ENCODE measurements at regions not wholly inside any gene's neighbourhood (a gene's known extent, or its start where the extent isn't known, plus 50 kb on each side); places are given as distances from the start of the nearest gene placed in this dataset.
"Not testable (repeated sequence)": the region's sequence is repeated elsewhere in the genome, so short reads cannot be mapped to it uniquely, and the experiment has no call there.

- DNase-seq (ENCODE audit: low read depth); H3K9ac ChIP-seq (ENCODE audit: low read length); H3K4me3 ChIP-seq (ENCODE audit: low read length): not testable (repeated sequence)
These were observed 710.9 kb upstream of the ZP4 start for GRCh38 chr1:238601604-238602003.

GRCh38 chr1:238596703-238597102, 706.0 kb upstream of the ZP4 start:
- H3K4me1 ChIP-seq (ENCODE audit: control insufficient read depth, insufficient read depth, low read length): peaks cover 4% of the 10 kb centered on the region
- H3K9me3 ChIP-seq (ENCODE audit: control insufficient read depth, low read length): no peaks in the 10 kb centered on the region
- no peak overlapping the region for H3K9ac ChIP-seq (ENCODE audit: low read length)
- H3K4me3 ChIP-seq (ENCODE audit: low read length): no peak overlapping the region
- no peaks in the 10 kb centered on the region for H3K36me3 ChIP-seq (ENCODE audit: control insufficient read depth, insufficient read depth, low read length, severe bottlenecking)
- no peaks in the 10 kb centered on the region for H3K27me3 ChIP-seq (replicated peaks; ENCODE audit: control insufficient read depth, insufficient read depth, low read length)
- no peak for DNase-seq (ENCODE audit: low read depth)

More at GRCh38 chr1:238601604-238602003, 710.9 kb upstream of the ZP4 start:
- H3K4me1 ChIP-seq (ENCODE audit: control insufficient read depth, insufficient read depth, low read length); H3K27me3 ChIP-seq (replicated peaks; ENCODE audit: control insufficient read depth, insufficient read depth, low read length); H3K36me3 ChIP-seq (ENCODE audit: control insufficient read depth, insufficient read depth, low read length, severe bottlenecking); H3K9me3 ChIP-seq (ENCODE audit: control insufficient read depth, low read length): not testable (repeated sequence)

- Histone ChIP-seq H3K36me3 (ENCODE audit: control insufficient read depth, insufficient read depth, low read length, severe bottlenecking) (no peaks in the 10 kb centered on the region), H3K4me3 (ENCODE audit: low read length) (no peak overlapping the region), H3K9me3 (ENCODE audit: control insufficient read depth, low read length) (no peaks in the 10 kb centered on the region), H3K27me3 (replicated peaks; ENCODE audit: control insufficient read depth, insufficient read depth, low read length) (no peaks in the 10 kb centered on the region), H3K4me1 (ENCODE audit: control insufficient read depth, insufficient read depth, low read length) (peaks cover 3% of the 10 kb centered on the region), H3K9ac (ENCODE audit: low read length) (no peak overlapping the region)
- no peak for DNase-seq (ENCODE audit: low read depth)
These were observed 701.9 kb upstream of the ZP4 start for GRCh38 chr1:238592621-238593020.

DNA sequence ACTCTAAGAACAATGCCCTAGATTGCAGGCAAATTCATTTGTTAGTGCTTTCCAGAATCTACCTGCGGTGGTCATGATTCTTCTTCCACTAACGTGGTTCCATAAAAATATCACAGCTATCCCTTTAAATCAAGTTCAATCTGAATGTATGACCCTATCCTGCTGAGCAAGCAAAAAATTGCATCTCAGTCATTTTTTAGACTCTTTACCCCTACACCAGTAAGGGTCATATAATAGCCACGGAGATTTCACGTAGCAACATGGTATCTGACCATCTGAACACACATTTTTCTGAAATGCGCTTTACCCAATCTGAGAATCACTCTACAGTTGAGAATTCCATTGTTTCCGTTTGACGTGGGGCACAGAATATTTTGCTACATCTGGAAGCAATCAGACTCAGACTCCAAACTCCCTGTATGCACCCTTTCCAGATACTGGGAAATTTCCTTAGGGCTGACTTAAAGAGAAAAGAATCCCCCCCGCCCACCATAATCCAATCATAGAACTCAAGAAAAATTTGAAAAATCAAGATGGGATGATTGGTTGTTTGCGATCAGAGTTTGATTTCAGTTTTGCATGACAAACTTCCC, 699.2 kb upstream of the ZP4 start:
- Histone ChIP-seq H3K4me3 (ENCODE audit: low read length) (peak overlapping the region; percentile 61), H3K27me3 (replicated peaks; ENCODE audit: control insufficient read depth, insufficient read depth, low read length) (no peaks in the 10 kb centered on the region), H3K9me3 (ENCODE audit: control insufficient read depth, low read length) (no peaks in the 10 kb centered on the region), H3K36me3 (ENCODE audit: control insufficient read depth, insufficient read depth, low read length, severe bottlenecking) (no peaks in the 10 kb centered on the region), H3K4me1 (ENCODE audit: control insufficient read depth, insufficient read depth, low read length) (peaks cover 3% of the 10 kb centered on the region), H3K9ac (ENCODE audit: low read length) (no peak overlapping the region)
- DNase-seq (ENCODE audit: low read depth): peak; percentile 95

DNA sequence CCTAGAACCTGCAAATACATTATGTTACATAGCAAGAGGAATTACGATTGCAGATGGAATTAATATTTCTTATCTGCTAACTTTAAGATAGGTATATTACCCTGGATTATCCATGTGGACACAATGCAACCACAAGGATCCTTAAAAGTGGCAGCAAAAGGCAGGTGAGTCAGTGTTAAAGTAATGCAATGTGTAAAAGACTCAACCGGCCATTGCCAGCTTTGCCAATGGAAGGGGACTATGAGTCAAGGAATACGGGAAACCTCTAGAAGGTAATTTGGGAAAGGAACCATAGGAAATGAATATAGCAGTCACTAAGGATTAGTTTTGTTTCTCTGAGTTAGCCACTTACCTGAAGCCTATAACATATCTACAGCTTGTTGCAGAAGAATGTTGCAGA, 692.1 kb upstream of the ZP4 start:
- Histone ChIP-seq H3K4me1 (ENCODE audit: control insufficient read depth, insufficient read depth, low read length) (no peaks in the 10 kb centered on the region), H3K4me3 (ENCODE audit: low read length) (no peak overlapping the region), H3K36me3 (ENCODE audit: control insufficient read depth, insufficient read depth, low read length, severe bottlenecking) (no peaks in the 10 kb centered on the region), H3K9me3 (ENCODE audit: control insufficient read depth, low read length) (no peaks in the 10 kb centered on the region), H3K9ac (ENCODE audit: low read length) (no peak overlapping the region), H3K27me3 (replicated peaks; ENCODE audit: control insufficient read depth, insufficient read depth, low read length) (no peaks in the 10 kb centered on the region)
- DNase-seq (ENCODE audit: low read depth): no peak

- Histone ChIP-seq H3K36me3 (ENCODE audit: control insufficient read depth, insufficient read depth, low read length, severe bottlenecking) (no peaks in the 10 kb centered on the region), H3K27me3 (replicated peaks; ENCODE audit: control insufficient read depth, insufficient read depth, low read length) (no peaks in the 10 kb centered on the region), H3K4me3 (ENCODE audit: low read length) (no peak overlapping the region), H3K9ac (ENCODE audit: low read length) (no peak overlapping the region), H3K4me1 (ENCODE audit: control insufficient read depth, insufficient read depth, low read length) (no peaks in the 10 kb centered on the region), H3K9me3 (ENCODE audit: control insufficient read depth, low read length) (peaks cover 6% of the 10 kb centered on the region)
- peak; percentile 72 for DNase-seq (ENCODE audit: low read depth)
These were observed 690.6 kb upstream of the ZP4 start for GRCh38 chr1:238581332-238581731.

DNA sequence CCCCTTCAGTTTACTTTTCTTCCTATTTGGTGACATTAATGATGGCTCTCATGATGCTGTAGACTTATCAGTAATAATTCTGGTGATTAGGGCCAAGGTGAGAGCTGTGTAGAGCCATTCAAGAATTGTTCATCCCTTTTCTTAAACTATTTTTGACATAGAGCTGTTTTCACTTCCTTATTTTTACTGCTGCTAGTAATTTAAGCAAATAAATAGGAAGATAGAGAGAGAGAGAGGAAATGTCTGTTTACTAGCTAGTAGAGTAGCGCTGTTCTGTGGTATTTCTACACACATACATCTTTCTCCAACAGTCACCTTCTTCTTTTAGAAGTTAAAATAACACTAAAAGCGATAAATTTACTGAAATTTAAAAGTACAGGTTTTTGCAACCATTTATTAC, 678.0 kb upstream of the ZP4 start:
- H3K4me1 ChIP-seq (ENCODE audit: control insufficient read depth, insufficient read depth, low read length): no peaks in the 10 kb centered on the region
- H3K4me3 ChIP-seq (ENCODE audit: low read length): no peak overlapping the region
- no peaks in the 10 kb centered on the region for H3K27me3 ChIP-seq (replicated peaks; ENCODE audit: control insufficient read depth, insufficient read depth, low read length)
- H3K36me3 ChIP-seq (ENCODE audit: control insufficient read depth, insufficient read depth, low read length, severe bottlenecking): no peaks in the 10 kb centered on the region
- H3K9ac ChIP-seq (ENCODE audit: low read length): no peak overlapping the region
- no peak for DNase-seq (ENCODE audit: low read depth)
- no peaks in the 10 kb centered on the region for H3K9me3 ChIP-seq (ENCODE audit: control insufficient read depth, low read length)

DNA sequence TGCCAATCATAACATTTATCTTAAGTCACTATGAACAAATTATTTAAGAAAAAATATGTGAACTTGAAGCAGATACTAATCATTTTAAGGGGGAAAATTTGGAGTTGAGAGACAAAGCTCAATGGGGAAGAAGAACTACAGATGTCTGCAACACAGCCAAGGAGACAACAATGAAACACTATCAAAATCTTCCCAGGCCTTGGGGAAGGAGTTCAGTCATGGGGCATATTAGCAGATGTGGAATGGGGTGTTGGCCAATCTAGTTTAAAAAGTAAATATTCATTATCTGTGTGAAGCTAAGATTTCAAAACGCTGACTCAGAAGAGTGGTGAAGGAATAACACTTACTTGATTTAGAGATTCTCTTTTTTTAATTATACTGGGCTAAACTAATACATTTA, 671.6 kb upstream of the ZP4 start:
- H3K9ac ChIP-seq (ENCODE audit: low read length): no peak overlapping the region
- no peak overlapping the region for H3K4me3 ChIP-seq (ENCODE audit: low read length)
- peak; percentile 41 for DNase-seq (ENCODE audit: low read depth)
- no peaks in the 10 kb centered on the region for H3K36me3 ChIP-seq (ENCODE audit: control insufficient read depth, insufficient read depth, low read length, severe bottlenecking)
- no peaks in the 10 kb centered on the region for H3K27me3 ChIP-seq (replicated peaks; ENCODE audit: control insufficient read depth, insufficient read depth, low read length)
- no peaks in the 10 kb centered on the region for H3K9me3 ChIP-seq (ENCODE audit: control insufficient read depth, low read length)
- H3K4me1 ChIP-seq (ENCODE audit: control insufficient read depth, insufficient read depth, low read length): no peaks in the 10 kb centered on the region

- H3K27me3 ChIP-seq (replicated peaks; ENCODE audit: control insufficient read depth, insufficient read depth, low read length): no peaks in the 10 kb centered on the region
- no peak overlapping the region for H3K9ac ChIP-seq (ENCODE audit: low read length)
- no peaks in the 10 kb centered on the region for H3K36me3 ChIP-seq (ENCODE audit: control insufficient read depth, insufficient read depth, low read length, severe bottlenecking)
- H3K9me3 ChIP-seq (ENCODE audit: control insufficient read depth, low read length): no peaks in the 10 kb centered on the region
- H3K4me1 ChIP-seq (ENCODE audit: control insufficient read depth, insufficient read depth, low read length): no peaks in the 10 kb centered on the region
- no peak for DNase-seq (ENCODE audit: low read depth)
- no peak overlapping the region for H3K4me3 ChIP-seq (ENCODE audit: low read length)
These were observed 668.0 kb upstream of the ZP4 start for GRCh38 chr1:238558746-238559145.

DNA sequence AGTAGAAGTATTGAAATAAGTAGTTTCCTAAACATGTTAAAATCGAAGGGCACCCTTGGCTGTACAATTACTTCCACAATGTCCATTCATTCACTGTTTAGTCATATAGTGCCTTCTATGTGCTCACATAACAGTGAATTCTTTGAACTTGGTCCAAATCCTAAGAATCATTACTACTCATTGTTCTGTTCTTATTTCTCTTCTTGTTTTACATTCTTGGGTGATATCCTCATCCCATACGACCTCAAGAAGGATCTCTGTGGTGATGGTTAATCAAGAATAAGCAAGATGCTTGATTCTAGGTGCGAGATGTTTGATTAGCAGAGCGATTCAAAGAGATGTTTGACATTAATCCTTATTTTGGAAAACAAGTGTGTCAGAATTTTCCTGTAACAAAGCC, 667.4 kb upstream of the ZP4 start:
- no peak overlapping the region for H3K4me3 ChIP-seq (ENCODE audit: low read length)
- no peaks in the 10 kb centered on the region for H3K36me3 ChIP-seq (ENCODE audit: control insufficient read depth, insufficient read depth, low read length, severe bottlenecking)
- H3K9me3 ChIP-seq (ENCODE audit: control insufficient read depth, low read length): no peaks in the 10 kb centered on the region
- no peaks in the 10 kb centered on the region for H3K27me3 ChIP-seq (replicated peaks; ENCODE audit: control insufficient read depth, insufficient read depth, low read length)
- H3K4me1 ChIP-seq (ENCODE audit: control insufficient read depth, insufficient read depth, low read length): no peaks in the 10 kb centered on the region
- no peak overlapping the region for H3K9ac ChIP-seq (ENCODE audit: low read length)
- DNase-seq (ENCODE audit: low read depth): peak; percentile 53

DNA sequence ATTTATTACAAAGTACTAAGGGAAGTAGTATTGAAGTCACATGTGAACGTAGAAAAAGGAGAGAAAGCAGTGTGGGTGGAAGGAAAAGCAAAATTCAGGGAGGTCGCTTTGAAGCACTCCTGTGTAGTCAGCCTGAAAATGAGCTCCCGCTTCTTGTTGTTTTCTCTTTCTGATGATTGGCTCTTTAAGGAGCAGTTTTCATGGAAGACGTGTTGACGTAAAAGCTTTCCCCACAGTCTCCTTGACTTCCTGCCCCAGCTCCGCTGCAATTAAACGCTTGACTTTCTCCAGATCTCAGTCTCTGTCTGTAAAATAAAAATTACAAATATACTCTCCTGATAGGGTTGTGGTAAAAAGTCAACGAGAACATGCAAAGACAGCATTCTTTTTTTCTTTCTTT, 661.5 kb upstream of the ZP4 start:
- Histone ChIP-seq H3K27me3 (replicated peaks; ENCODE audit: control insufficient read depth, insufficient read depth, low read length) (no peaks in the 10 kb centered on the region), H3K36me3 (ENCODE audit: control insufficient read depth, insufficient read depth, low read length, severe bottlenecking) (no peaks in the 10 kb centered on the region), H3K4me1 (ENCODE audit: control insufficient read depth, insufficient read depth, low read length) (no peaks in the 10 kb centered on the region), H3K9me3 (ENCODE audit: control insufficient read depth, low read length) (no peaks in the 10 kb centered on the region), H3K4me3 (ENCODE audit: low read length) (no peak overlapping the region), H3K9ac (ENCODE audit: low read length) (no peak overlapping the region)
- no peak for DNase-seq (ENCODE audit: low read depth)

GRCh38 chr1:238549137-238549536, 658.4 kb upstream of the ZP4 start:
- no peak overlapping the region for H3K9ac ChIP-seq (ENCODE audit: low read length)
- H3K9me3 ChIP-seq (ENCODE audit: control insufficient read depth, low read length): no peaks in the 10 kb centered on the region
- H3K4me1 ChIP-seq (ENCODE audit: control insufficient read depth, insufficient read depth, low read length): no peaks in the 10 kb centered on the region
- no peaks in the 10 kb centered on the region for H3K36me3 ChIP-seq (ENCODE audit: control insufficient read depth, insufficient read depth, low read length, severe bottlenecking)
- no peaks in the 10 kb centered on the region for H3K27me3 ChIP-seq (replicated peaks; ENCODE audit: control insufficient read depth, insufficient read depth, low read length)
- DNase-seq (ENCODE audit: low read depth): no peak
- no peak overlapping the region for H3K4me3 ChIP-seq (ENCODE audit: low read length)

Measured in adipocyte (in vitro differentiated cells).